ENCODE measurements at regions not wholly inside any gene's neighbourhood (a gene's known extent, or its start where the extent isn't known, plus 50 kb on each side); places are given as distances from the start of the nearest gene placed in this dataset.

DNA sequence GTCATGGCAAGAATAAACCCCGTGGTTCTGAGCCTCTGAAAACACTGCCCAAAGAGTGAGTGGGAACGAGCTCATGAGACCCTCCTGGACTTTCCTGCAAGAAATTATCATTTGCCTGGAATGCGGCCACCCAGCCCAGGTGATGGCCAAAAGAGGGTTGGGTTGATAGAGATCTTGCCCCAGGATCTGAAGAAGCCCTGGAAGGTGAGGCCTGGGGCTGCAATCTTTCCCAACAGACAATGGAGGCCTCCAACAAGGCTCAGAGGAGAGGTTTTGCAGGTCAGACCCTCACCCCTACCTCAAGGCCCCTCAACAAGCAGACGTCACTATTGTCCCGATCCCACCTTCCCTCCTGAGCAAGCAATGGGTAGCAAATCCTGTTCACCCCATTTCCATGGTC is 106.0 kb upstream of the SOD1 start:
- TF ChIP-seq MEF2A (IDR thresholded peaks at IDR 0.05; ENCODE audit: insufficient read depth, low read depth, low read length) = no peak
- no peak for TF ChIP-seq POLR2AphosphoS5 (IDR thresholded peaks at IDR 0.05; ENCODE audit: low read length)
- no peak for TF ChIP-seq CREB1 (IDR thresholded peaks at IDR 0.05; ENCODE audit: low read depth)
- no peak for TF ChIP-seq GABPA (IDR thresholded peaks at IDR 0.05; ENCODE audit: low read depth)
- TF ChIP-seq NR2C2 (IDR thresholded peaks at IDR 0.05; ENCODE audit: borderline replicate concordance, control insufficient read depth, insufficient read length, low read depth) = no peak
- no peak for TF ChIP-seq TARDBP (IDR thresholded peaks at IDR 0.05; ENCODE audit: borderline replicate concordance)
- no peak for TF ChIP-seq POLR2A (IDR thresholded peaks at IDR 0.05; ENCODE audit: low read depth, low read length)
- TF ChIP-seq, protein P1, sequence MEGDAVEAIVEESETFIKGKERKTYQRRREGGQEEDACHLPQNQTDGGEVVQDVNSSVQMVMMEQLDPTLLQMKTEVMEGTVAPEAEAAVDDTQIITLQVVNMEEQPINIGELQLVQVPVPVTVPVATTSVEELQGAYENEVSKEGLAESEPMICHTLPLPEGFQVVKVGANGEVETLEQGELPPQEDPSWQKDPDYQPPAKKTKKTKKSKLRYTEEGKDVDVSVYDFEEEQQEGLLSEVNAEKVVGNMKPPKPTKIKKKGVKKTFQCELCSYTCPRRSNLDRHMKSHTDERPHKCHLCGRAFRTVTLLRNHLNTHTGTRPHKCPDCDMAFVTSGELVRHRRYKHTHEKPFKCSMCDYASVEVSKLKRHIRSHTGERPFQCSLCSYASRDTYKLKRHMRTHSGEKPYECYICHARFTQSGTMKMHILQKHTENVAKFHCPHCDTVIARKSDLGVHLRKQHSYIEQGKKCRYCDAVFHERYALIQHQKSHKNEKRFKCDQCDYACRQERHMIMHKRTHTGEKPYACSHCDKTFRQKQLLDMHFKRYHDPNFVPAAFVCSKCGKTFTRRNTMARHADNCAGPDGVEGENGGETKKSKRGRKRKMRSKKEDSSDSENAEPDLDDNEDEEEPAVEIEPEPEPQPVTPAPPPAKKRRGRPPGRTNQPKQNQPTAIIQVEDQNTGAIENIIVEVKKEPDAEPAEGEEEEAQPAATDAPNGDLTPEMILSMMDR (IDR thresholded peaks at IDR 0.05 in 2 of 3, conservative IDR thresholded peaks at IDR 0.05 in 1 of 3; ENCODE audit: control insufficient read depth in 2 of 3, extremely low read depth in 1 of 3, insufficient read depth in 1 of 3, low read depth in 3 of 3, low read length in 3 of 3) = no peak
- TF ChIP-seq PAX8 (IDR thresholded peaks at IDR 0.05) = no peak
- TF ChIP-seq NR2C1 (IDR thresholded peaks at IDR 0.05) = no peak
